ENCODE measurements at regions not wholly inside any gene's neighbourhood (a gene's known extent, or its start where the extent isn't known, plus 50 kb on each side); places are given as distances from the start of the nearest gene placed in this dataset.
"Not testable (repeated sequence)": the region's sequence is repeated elsewhere in the genome, so short reads cannot be mapped to it uniquely, and the experiment has no call there.

GRCh38 chr3:165521131-165521871 is 315.9 kb downstream of the BCHE start:
- no peak for DNase-seq (ENCODE audit: low spot score)

- no peak for DNase-seq (ENCODE audit: low spot score)
Observed at GRCh38 chr3:165519687-165520086, 317.5 kb downstream of the BCHE start.

- DNase-seq (ENCODE audit: low spot score), result no peak
Observed at GRCh38 chr3:165518346-165518745, 318.9 kb downstream of the BCHE start.

- DNase-seq (ENCODE audit: low spot score), result no peak
Observed at GRCh38 chr3:165513715-165514701, 317.8 kb upstream of the SLITRK3 start.

GRCh38 chr3:165507576-165507975 is 311.4 kb upstream of the SLITRK3 start:
- no peak for DNase-seq (ENCODE audit: low spot score)

- no peak for DNase-seq (ENCODE audit: low spot score)
Observed at GRCh38 chr3:165507060-165507459, 310.9 kb upstream of the SLITRK3 start.

- no peak for DNase-seq (ENCODE audit: low spot score)
Observed at GRCh38 chr3:165505657-165506056, 309.5 kb upstream of the SLITRK3 start.

GRCh38 chr3:165504554-165504953 is 308.4 kb upstream of the SLITRK3 start:
- DNase-seq (ENCODE audit: low spot score), result no peak

- no peak for DNase-seq (ENCODE audit: low spot score)
Observed at GRCh38 chr3:165503825-165504224, 307.6 kb upstream of the SLITRK3 start.

- no peak for DNase-seq (ENCODE audit: low spot score)
Observed at GRCh38 chr3:165503346-165503745, 307.2 kb upstream of the SLITRK3 start.

GRCh38 chr3:165502707-165503106 is 306.5 kb upstream of the SLITRK3 start:
- no peak for DNase-seq (ENCODE audit: low spot score)

- not testable (repeated sequence) for DNase-seq (ENCODE audit: low spot score)
Observed at GRCh38 chr3:165498742-165499141, 302.6 kb upstream of the SLITRK3 start.

- no peak for DNase-seq (ENCODE audit: low spot score)
Observed at GRCh38 chr3:165491487-165491886, 295.3 kb upstream of the SLITRK3 start.

- DNase-seq (ENCODE audit: low spot score), result no peak
Observed at GRCh38 chr3:165476399-165477060, 280.3 kb upstream of the SLITRK3 start.

- no peak for DNase-seq (ENCODE audit: low spot score)
Observed at GRCh38 chr3:165466856-165467255, 270.7 kb upstream of the SLITRK3 start.

- no peak for DNase-seq (ENCODE audit: low spot score)
Observed at GRCh38 chr3:165464736-165465135, 268.6 kb upstream of the SLITRK3 start.

- DNase-seq (ENCODE audit: low spot score), result no peak
Observed at GRCh38 chr3:165463531-165463930, 267.3 kb upstream of the SLITRK3 start.

GRCh38 chr3:165462636-165463334 is 266.6 kb upstream of the SLITRK3 start:
- DNase-seq (ENCODE audit: low spot score), result no peak

GRCh38 chr3:165459924-165460835 is 264.0 kb upstream of the SLITRK3 start:
- DNase-seq (ENCODE audit: low spot score), result no peak

GRCh38 chr3:165459111-165459510 is 262.9 kb upstream of the SLITRK3 start:
- DNase-seq (ENCODE audit: low spot score), result no peak

- no peak for DNase-seq (ENCODE audit: low spot score)
Observed at GRCh38 chr3:165457096-165457495, 260.9 kb upstream of the SLITRK3 start.
